Activated B cell treated with CpG ODN at 0.5 μM for 24 hours (primary cell): ENCODE measurements at regions not wholly inside any gene's neighbourhood (a gene's known extent, or its start where the extent isn't known, plus 50 kb on each side); places are given as distances from the start of the nearest gene placed in this dataset.

Experiments used
- ATAC-seq: fragments of 200-7000 bp; cut with Tn5 transposase; one replicate; pipeline ENCODE4 v1.10.0; 2021; ENCODE audit warnings: low read depth, mild to moderate bottlenecking, moderate library complexity
- CTCF ChIA-PET: fragments of 350-600 bp; sonication (Branson Sonifier 250); formaldehyde crosslinking; loops from one replicate; lab custom pipeline; 2021; ENCODE audit warnings: antibody characterized with exemption; lab: Charles Lee
- POLR2A ChIA-PET: fragments of 350-600 bp; sonication (Branson Sonifier 250); formaldehyde crosslinking; loops from one replicate; lab custom pipeline; 2021; ENCODE audit warnings: antibody characterized with exemption; lab: Charles Lee
- DNase-seq: peaks from one replicate; pipeline ENCODE4 v3.0.0; 2022
- H3K27ac Mint-ChIP-seq: one replicate; pipeline ENCODE4 v1.8.0; 2020; ENCODE audit warnings: mixed read lengths
- H3K27me3 Mint-ChIP-seq: one replicate; pipeline ENCODE4 v1.8.0; 2021; ENCODE audit warnings: mixed read lengths
- H3K36me3 Mint-ChIP-seq: one replicate; pipeline ENCODE4 v1.8.0; 2021; ENCODE audit warnings: low read depth, mixed read lengths
- H3K4me1 Mint-ChIP-seq: one replicate; pipeline ENCODE4 v1.8.0; 2021; ENCODE audit warnings: mixed read lengths
- H3K4me3 Mint-ChIP-seq: one replicate; pipeline ENCODE4 v1.8.0; 2020; ENCODE audit warnings: mild to moderate bottlenecking, mixed read lengths
- H3K9me3 Mint-ChIP-seq: one replicate; pipeline ENCODE4 v1.8.0; 2020; ENCODE audit warnings: mixed read lengths
- CTCF ChIP-seq: fragments of 200-600 bp; IDR thresholded peaks from one replicate; pipeline ENCODE4 v1.8.0; 2022; ENCODE audit warnings: antibody characterized with exemption, mild to moderate bottlenecking
- intact Hi-C: fragments of 100-400 bp; cut with micrococcal nuclease; formaldehyde crosslinking; loops from one replicate; pipeline ENCODE4 v1.15.1; 2024

DNA sequence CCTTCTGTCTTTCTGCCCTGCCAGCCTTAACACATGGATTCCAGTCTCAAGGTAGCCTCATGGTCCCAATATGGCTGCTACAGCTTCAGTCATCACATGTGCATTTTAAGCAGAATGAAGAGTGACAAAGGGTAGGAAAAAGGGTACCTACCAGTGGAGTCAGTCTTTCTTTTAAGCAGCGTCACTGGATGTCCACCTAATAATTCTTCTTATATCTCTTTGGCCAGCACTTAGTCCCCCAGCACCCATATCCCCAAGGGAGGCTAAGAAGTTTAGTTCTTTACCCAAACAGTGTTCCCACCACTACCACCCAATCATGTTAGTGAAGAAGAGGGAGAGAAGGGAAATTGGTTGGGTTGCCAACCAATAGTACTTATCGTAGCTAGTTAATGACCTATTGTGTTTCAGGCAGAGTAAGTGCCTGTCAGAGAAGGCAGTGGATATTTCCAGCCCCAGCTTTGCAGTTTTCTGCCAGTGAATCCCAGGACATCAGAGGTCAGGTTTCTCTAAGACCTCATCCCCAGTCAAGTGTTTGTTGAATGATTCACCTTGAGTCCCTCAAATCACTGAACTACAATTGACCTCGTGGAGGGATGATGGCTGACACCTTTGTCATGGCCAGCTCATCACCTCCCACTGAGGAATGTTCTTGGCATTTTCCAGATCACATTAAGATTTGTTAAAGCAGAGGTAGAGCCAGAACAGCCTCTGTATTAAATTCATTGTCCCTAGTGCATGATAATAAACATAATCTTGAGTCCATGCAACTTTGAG, 250.9 kb upstream of the CRY1 start:
- Mint-ChIP-seq H3K4me1 (no peaks in the 10 kb centered on the region), H3K4me3 (no peak overlapping the region), H3K27ac (no peak overlapping the region), H3K9me3 (peaks cover 3% of the 10 kb centered on the region), H3K36me3 (no peaks in the 10 kb centered on the region), H3K27me3 (peaks cover 5% of the 10 kb centered on the region)
- intact Hi-C loops, result no loop called here
- POLR2A ChIA-PET, result no interaction called here
- no peak for DNase-seq
- CTCF ChIA-PET, result no interaction called here
- no peak for TF ChIP-seq CTCF
- no peak for ATAC-seq

DNA sequence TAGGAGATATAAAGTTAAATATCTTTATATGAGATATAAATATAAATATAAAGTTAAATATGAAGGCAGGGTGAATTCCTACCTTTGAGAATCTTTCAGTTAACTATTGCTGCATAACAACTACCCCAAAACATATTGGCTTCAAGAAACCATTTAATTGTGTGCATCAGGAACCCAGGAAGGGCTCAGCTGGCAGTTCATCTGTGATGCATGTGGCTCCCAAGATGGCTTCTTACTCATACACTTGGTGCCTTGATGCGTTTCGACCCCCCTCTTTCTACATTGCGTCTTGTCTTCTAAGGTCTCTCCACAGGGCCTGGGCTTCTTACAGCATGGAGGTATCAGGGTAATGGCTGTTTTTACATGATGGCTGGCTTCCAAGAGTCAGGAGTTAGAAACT, 253.9 kb upstream of the CRY1 start:
- Mint-ChIP-seq H3K4me3 (no peak overlapping the region), H3K36me3 (no peaks in the 10 kb centered on the region), H3K27me3 (peaks cover 7% of the 10 kb centered on the region), H3K27ac (no peak overlapping the region), H3K4me1 (no peaks in the 10 kb centered on the region), H3K9me3 (peaks cover 3% of the 10 kb centered on the region)
- ChIA-PET CTCF (no interaction called here), POLR2A (no interaction called here)
- DNase-seq (no peak), ATAC-seq (no peak)
- intact Hi-C loops, result no loop called here
- TF ChIP-seq CTCF, result no peak

DNA sequence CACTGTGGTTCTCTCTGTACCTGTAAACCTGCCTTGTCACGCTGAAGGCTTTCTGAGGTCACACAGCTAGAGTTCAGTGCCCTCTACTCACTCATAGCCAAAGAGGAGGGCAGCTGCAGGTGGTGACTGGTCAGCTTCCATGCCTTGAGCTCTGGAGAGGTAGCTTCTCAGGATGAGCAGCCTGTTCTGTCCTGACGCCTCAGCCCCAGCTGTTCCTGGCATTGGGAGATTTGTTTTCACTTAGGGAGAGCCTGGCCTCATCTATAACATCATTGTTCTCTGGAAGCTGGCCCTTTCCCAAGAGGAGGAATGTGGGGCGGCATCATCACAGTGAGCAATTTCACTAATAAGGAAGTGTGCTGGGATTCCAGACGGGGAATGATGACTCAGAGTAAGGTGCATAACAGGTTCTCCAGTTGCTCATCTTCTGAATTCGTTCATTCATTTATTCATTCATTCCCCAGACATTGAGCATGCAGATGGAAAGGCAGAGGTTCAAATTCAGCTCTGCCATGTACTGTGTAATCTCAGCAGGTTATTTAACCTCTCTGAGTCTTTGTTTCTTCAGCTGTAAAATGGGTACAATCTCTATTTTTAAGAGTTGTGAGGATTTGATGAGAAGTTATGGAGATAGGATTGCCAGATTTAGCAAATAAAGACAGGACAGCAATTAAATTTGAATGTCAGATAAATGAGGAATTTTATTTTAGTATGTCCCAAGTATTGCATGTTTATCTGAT, 255.8 kb upstream of the CRY1 start:
- ChIA-PET POLR2A (no interaction called here), CTCF (no interaction called here)
- no peaks in the 10 kb centered on the region for H3K4me1 Mint-ChIP-seq
- no peaks in the 10 kb centered on the region for H3K36me3 Mint-ChIP-seq
- no peak for ATAC-seq
- peaks cover 7% of the 10 kb centered on the region for H3K27me3 Mint-ChIP-seq
- no peak for DNase-seq
- no peak overlapping the region for H3K4me3 Mint-ChIP-seq
- TF ChIP-seq CTCF, result no peak
- intact Hi-C loops, result no loop called here
- peaks cover 3% of the 10 kb centered on the region for H3K9me3 Mint-ChIP-seq
- H3K27ac Mint-ChIP-seq, result no peak overlapping the region

- CTCF ChIA-PET, result interaction anchor here (0.6 kb wide), 1 partner anchor 104 kb away, joined by 3 read pairs; no protein-coding TSS in a partner anchor
- no peak for TF ChIP-seq CTCF
- intact Hi-C loops, result no loop called here
- no peak overlapping the region for H3K27ac Mint-ChIP-seq
- POLR2A ChIA-PET, result no interaction called here
- no peak for DNase-seq
- H3K4me1 Mint-ChIP-seq, result no peaks in the 10 kb centered on the region
- H3K9me3 Mint-ChIP-seq, result peaks cover 3% of the 10 kb centered on the region
- H3K27me3 Mint-ChIP-seq, result peaks cover 7% of the 10 kb centered on the region
- no peaks in the 10 kb centered on the region for H3K36me3 Mint-ChIP-seq
- H3K4me3 Mint-ChIP-seq, result no peak overlapping the region
- ATAC-seq, result no peak
Observed at GRCh38 chr12:107349839-107350238, 256.5 kb upstream of the CRY1 start.

DNA sequence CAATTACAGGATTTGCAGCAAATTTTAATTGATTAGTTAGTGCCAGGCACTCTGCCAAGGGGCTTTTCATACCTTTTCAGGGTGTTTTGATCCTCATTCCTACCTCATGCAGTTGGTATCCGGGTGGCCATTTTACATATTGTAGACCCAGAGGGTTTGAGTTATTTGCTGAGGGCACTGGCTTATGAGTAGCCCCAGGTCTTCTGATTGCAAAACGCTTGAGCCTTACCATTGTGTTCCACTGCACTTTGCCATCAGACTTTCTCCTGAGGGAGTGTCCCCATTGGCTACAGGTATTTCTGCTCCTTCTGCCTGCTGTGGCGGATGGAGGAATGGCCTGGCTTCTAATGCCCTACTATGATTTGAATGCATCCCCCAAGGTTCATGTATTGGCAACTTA, 257.8 kb upstream of the CRY1 start:
- Mint-ChIP-seq H3K36me3 (no peaks in the 10 kb centered on the region), H3K4me3 (no peak overlapping the region), H3K4me1 (no peaks in the 10 kb centered on the region), H3K27me3 (peaks cover 7% of the 10 kb centered on the region), H3K9me3 (peaks cover 3% of the 10 kb centered on the region), H3K27ac (no peak overlapping the region)
- DNase-seq (no peak), ATAC-seq (no peak)
- ChIA-PET CTCF (no interaction called here), POLR2A (no interaction called here)
- intact Hi-C loops, result no loop called here
- no peak for TF ChIP-seq CTCF
